KOPT-K1 (cell line): ENCODE measurements at regions not wholly inside any gene's neighbourhood (a gene's known extent, or its start where the extent isn't known, plus 50 kb on each side); places are given as distances from the start of the nearest gene placed in this dataset.

Source experiments
- H3K27ac ChIP-seq: fragments of 200-600 bp; sonication (generic); 2 replicates; pipeline ENCODE4 v1.5.1; 2016; ENCODE audit warnings: antibody characterized with exemption, mild to moderate bottlenecking, low read depth, low read length; ENCODE audit not compliant: poor library complexity, severe bottlenecking
- H3K36me3 ChIP-seq: fragments of 200-600 bp; sonication (generic); 2 replicates; pipeline ENCODE4 v1.5.1; 2017; ENCODE audit warnings: antibody characterized with exemption, mild to moderate bottlenecking, low read length, moderate library complexity; ENCODE audit not compliant: insufficient read depth
- H3K9me3 ChIP-seq: fragments of 200-600 bp; sonication (generic); 2 replicates; pipeline ENCODE4 v1.5.1; 2017; ENCODE audit warnings: antibody characterized with exemption, low read length, mild to moderate bottlenecking; ENCODE audit not compliant: insufficient read depth, poor library complexity, severe bottlenecking

DNA sequence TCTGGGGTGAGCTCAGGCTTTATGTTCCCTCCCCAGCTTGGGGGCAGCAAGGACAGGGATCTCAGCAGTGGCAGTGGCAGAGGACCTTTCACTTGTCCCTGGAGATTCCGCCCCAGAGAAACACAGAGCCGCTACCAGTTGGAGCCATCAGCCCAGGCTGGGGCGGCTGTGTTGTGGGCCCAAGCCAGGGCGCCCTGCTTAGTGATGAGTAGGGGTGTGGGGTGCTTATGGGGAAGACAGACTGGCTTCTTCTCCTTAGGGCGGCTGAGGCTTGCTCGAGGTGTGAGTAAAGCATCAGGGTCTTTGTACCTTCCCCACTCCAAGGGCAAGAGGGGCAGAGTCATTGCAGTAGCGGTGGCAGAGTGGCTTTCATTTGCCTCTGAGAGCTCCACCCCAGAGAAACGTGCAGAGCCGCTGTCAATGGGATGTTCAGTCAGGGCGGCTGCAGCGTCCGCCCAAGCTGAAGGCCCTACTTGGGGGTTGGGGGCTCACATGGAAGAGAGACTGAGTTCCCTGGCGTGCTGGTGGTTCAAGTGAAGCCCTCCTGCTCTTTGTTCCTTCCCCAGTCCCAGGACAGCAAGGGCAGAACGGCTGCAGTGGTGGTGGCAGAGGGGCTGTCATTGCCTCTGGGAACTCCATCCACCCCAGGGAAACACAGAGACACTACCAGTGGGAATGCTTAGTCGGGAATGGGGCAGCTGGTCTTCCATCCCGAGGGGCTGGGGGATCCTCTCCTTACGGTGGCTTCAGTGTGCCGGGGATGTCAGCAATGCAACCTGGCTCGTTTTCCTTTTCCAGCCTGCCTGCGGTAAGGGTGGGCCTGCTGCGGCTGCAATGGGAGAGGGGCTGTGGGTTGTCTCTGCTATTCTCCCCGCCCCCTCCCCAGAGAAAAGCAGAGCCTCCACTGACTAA is 2142.5 kb upstream of the TENM3 start:
- Histone ChIP-seq H3K36me3 (no peaks in the 10 kb centered on the region), H3K27ac (no peak overlapping the region), H3K9me3 (no peaks in the 10 kb centered on the region)

DNA sequence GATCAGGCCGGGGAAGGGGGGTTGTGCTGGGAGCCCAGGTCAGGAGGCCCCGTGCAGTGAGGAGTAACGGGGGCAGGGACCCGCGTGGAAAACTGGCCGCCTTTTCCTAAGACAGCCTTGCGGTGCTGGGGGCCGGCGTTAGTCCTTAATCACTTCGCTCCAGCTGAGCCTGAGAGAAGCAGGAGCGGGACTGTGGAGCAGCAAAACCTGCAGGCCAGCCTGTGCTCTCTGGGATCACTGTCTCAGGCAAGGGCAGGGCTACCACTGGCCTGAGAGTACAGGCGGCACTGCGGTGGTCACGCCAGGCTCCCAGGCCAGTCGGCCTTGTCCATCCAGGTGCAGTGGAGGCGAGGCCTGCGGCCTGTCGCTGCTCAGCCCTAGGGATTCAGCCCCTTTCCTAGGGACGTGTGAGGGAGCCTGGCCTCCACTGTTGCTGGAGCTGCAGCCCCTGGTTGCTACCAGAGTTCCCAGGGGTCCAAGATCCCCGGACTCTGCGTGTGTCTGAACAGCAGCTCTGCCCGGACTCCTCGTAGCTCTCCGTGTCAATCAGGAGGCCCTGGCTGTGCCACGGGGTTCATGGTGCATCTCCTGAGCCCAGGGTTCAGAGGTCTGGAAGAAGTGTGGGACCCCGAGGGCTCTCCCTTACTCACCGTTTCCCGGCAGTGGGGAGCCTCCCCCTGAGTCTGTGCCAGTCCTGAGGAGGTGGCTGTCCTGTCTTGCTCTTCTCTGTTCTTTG is 2141.7 kb upstream of the TENM3 start:
- Histone ChIP-seq H3K36me3 (no peaks in the 10 kb centered on the region), H3K27ac (no peak overlapping the region), H3K9me3 (no peaks in the 10 kb centered on the region)

DNA sequence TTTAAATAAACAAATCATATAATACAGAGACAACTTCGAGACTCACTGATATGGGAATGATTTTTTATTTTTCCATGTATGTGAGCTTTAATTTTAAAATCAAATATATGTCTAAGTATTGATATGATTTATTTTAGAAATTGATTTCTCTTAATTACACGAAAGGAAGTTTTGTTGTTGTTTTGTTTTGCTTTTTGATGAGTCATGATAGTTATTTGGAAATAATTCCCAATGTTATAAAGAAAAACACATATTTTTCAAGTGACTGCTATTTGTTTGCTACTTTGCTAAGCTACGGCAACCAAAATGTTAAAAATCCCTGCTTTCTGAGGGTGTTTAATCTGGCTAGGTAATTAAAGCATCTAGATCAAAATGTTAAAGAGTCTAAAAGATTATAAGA is 2139.4 kb upstream of the TENM3 start:
- no peaks in the 10 kb centered on the region for H3K9me3 ChIP-seq
- no peaks in the 10 kb centered on the region for H3K36me3 ChIP-seq
- no peak overlapping the region for H3K27ac ChIP-seq

DNA sequence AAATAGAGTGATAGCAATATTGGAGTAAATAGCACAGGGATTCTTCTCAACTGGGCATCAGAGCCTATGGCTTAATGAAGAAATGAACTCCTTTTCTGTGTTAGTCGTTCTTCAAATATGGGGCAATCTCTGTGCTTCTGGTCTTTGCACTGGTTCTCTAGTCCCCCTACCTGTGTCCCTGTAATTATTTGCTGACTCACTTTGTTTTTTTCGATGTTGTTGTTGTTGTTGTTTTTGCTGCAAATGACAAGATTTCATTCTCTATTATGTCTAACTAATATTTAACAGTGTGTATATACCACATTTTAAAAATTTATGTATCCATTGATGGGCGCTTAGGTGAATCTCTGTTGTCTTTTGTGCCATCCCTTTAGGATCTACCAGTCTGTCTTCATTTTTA is 2137.8 kb upstream of the TENM3 start:
- no peak overlapping the region for H3K27ac ChIP-seq
- no peaks in the 10 kb centered on the region for H3K9me3 ChIP-seq
- H3K36me3 ChIP-seq, result no peaks in the 10 kb centered on the region

DNA sequence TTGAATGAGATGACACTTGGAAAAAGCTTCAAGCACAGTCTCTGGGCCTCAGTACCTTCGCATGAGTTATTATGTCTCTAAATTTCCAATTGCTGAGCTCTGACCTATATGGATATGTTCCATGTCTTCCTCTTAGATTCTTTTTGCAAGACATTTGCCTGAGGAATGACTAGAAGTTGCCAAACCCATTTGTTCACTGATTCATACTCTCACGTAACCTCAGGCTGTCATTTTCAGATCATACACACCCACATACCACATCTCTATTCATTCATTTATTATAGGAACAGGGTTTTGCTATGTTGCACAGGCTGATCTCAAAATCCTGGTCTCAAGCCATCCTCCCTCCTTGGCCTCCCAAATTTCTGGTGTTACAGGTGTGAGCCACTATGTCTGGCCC is 2137.1 kb upstream of the TENM3 start:
- Histone ChIP-seq H3K36me3 (no peaks in the 10 kb centered on the region), H3K9me3 (no peaks in the 10 kb centered on the region), H3K27ac (no peak overlapping the region)

DNA sequence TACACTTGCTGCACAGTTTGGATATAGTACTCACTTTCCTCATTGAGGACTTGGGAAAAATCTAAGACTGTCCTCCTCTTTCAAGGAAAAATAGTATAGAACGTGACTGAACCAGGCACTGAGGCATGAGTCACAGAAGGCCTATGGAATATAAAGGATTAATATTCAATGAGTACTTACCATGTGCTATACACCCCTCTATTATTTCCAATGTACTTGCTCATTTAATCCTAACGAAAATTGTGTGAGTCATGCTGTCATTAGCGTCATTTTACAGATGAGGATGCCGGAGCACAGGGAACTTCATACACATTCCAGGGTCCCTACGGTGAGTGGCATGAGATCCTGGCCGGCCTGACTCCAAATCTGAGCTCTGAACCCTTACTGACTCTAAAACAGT is 2136.2 kb upstream of the TENM3 start:
- H3K27ac ChIP-seq, result no peak overlapping the region
- no peaks in the 10 kb centered on the region for H3K36me3 ChIP-seq
- no peaks in the 10 kb centered on the region for H3K9me3 ChIP-seq

DNA sequence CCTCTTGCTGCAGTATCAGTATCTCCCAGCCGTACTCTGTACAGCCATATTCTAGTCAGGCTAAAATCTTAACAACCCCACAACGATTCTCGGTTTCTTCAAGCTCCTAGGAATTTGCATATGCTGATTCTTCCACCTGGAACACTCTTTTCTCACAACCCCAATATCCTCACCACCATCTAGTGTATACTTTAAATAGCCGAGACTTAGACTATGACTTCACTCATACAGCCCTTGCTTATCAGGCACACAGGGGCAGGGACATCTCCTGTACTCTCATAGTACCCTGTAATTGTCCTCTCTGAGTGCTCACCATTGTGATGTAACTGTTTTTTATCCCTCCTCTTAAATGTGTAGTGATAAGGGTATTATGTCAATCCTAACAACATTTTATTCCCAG is 2126.4 kb upstream of the TENM3 start:
- no peaks in the 10 kb centered on the region for H3K9me3 ChIP-seq
- no peak overlapping the region for H3K27ac ChIP-seq
- H3K36me3 ChIP-seq, result no peaks in the 10 kb centered on the region

DNA sequence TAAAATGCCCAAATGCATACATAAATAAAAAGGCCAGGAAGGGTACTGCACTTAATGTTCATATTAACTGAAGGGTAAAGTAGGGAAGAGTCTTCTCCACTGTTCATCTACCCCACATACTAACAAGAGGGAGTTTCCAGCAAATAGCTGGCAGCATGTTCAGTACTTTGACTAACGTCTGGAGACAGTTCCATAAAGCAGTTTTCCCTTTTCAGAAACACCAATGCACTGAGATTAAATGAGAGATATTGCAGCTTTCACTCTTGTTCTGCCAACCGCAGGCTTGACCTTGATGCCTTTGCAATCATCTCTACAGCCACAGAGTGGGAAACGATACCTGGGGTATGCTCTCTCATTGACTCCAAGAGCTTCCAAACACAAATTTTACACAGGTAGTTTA is 2123.1 kb upstream of the TENM3 start:
- H3K27ac ChIP-seq, result no peak overlapping the region
- no peaks in the 10 kb centered on the region for H3K9me3 ChIP-seq
- H3K36me3 ChIP-seq, result no peaks in the 10 kb centered on the region

DNA sequence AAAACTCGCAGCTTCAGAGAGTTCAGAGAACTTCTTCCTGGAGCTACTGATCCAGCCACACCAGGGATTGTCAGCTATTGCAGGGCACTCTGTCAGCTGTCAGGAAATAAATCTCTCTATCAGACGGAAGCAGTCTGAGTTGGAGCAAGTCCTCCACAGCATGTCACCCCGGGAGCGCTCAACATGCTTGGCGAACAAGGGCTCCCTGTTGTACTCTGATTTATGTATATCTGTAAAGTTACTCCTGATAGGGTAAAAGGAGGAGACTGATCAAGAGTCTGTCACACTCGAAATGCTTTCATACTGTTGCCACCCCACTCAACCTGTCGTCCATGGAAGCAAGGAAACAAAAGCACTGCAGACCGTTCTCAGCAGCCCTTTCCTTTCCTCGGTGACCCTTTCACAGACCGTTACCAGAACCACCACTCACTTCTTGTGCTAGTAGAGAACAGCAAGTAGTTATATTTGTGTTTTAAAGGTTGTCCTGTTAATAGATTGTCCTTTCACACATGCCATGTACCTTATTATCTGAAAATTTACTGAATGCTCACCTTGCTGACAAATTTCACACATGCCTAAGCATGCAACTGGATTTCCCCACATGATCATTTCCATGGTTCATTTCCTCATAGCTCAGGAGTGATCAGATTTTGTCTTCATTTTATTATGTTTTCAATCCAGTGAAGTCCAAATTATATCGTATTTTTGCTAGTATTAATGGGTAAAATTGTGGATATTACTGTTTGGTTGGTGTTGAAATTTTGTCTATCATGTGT is 2108.9 kb upstream of the TENM3 start:
- H3K27ac ChIP-seq, result no peak overlapping the region
- no peaks in the 10 kb centered on the region for H3K9me3 ChIP-seq
- no peaks in the 10 kb centered on the region for H3K36me3 ChIP-seq

DNA sequence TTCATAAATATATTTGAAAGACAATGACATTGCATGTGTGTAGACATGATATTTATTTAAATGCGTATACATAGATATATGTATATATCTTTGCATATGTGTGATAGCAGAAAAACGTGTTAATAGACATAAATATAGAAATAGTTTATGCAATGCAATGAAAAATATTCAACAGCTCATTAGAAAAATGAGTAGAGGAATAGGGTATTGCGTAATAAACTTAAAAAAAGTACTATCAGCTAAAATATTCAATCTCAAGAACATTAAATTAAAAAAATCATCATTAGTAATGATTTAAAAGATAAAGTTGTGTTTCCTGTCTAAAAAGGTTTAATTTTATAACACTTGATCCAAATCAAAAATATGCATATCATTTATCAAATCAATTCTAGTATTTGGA is 2101.5 kb upstream of the TENM3 start:
- H3K9me3 ChIP-seq, result no peaks in the 10 kb centered on the region

DNA sequence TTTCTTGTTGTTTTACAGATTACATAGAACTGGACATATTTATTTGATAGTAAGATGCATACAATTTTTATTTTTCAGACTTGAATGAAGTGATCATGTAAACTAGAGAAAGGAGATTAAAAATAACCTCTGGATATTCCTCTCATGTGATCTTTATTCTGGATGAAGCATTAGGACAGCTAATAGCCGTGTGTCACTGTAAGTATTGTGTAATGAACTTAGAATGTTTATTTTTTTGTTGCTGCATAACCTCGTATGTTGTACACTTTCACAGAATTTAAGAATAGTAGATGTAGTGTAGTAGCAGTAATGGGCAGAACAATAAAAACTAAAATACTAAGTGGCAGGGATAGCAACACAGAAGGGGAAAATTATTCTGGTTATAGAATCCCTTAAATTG is 2094.5 kb upstream of the TENM3 start:
- Histone ChIP-seq H3K27ac (no peak overlapping the region), H3K9me3 (no peaks in the 10 kb centered on the region), H3K36me3 (no peaks in the 10 kb centered on the region)

More for the DNA sequence above, 2101.5 kb upstream of the TENM3 start:
- H3K27ac ChIP-seq, result no peak overlapping the region
- no peaks in the 10 kb centered on the region for H3K36me3 ChIP-seq

DNA sequence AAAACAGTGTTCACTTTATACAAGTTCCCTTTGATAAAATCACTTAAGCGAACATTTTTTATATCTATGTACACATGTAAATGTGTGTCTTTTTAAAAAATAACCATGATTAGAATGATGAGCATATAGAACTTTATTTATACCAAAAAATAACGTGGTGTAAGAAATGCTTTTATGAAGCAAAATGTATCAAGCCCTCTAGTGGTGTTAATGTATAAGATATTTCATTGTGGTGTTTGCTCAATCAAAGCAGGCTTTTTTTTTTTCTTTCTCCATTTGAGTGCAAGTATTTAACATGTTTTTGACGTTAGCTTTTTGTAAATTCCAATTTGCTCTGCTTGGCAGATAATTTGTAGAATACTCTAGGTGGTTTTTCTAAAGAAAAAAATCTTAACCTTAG is 2092.4 kb upstream of the TENM3 start:
- Histone ChIP-seq H3K9me3 (no peaks in the 10 kb centered on the region), H3K27ac (no peak overlapping the region), H3K36me3 (no peaks in the 10 kb centered on the region)

DNA sequence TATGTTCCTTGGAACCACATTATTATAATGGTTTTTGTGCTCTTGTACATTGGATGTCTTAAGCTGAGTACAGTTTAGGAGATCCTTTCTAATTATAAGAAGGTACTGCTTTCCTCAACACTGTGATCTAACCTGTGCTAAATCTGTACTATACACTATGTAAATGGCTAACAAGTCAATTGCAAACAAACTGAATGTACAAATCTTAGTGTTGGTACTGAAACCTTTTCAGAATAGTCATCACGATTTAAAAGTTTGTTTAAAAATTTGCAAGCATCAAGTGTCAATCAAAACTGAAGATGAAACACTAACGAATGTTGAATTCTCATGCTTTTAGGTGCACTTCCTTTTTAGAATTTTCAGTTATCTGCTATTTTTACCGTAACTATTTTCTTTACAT is 2090.4 kb upstream of the TENM3 start:
- no peaks in the 10 kb centered on the region for H3K9me3 ChIP-seq
- H3K27ac ChIP-seq, result no peak overlapping the region
- no peaks in the 10 kb centered on the region for H3K36me3 ChIP-seq

DNA sequence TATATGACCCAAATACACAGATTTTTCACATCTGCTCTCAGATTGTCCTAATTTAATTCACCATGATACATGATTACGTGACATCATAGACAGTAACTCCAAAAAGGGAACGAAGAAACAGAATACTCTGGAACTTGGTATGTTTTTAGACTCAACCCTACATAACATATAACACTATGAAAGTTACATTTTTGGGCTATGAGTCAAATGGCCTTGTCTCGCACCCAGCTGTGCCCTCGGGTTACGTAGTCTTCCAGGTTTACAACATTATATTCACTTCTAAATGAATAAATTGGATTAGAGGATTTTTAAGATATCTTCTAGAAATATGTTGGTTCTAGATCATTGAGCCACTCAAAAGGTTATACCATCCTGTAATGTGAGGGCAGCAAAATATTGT is 2089.6 kb upstream of the TENM3 start:
- no peaks in the 10 kb centered on the region for H3K9me3 ChIP-seq
- H3K27ac ChIP-seq, result no peak overlapping the region
- H3K36me3 ChIP-seq, result no peaks in the 10 kb centered on the region

DNA sequence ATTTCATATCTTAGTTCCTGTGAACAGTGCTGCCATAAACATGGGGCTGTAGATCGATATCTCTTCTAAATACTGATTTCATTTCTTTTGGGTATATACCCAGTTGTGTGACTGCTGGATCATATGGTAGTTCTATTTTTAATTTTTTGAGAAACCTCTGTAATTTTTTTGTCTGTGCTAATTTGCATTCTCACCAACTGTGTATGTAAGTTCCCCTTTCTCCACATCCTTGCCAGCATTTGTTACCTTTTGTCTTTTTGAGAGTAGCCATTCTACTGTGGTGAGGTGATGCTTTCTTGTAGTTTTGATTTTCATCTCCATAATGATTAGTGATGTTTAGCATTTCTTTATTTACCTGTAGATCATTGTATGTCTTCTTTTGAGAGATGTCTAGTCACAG is 2086.5 kb upstream of the TENM3 start:
- Histone ChIP-seq H3K36me3 (no peaks in the 10 kb centered on the region), H3K9me3 (no peaks in the 10 kb centered on the region), H3K27ac (no peak overlapping the region)
